ENCODE measurements at regions not wholly inside any gene's neighbourhood (a gene's known extent, or its start where the extent isn't known, plus 50 kb on each side); places are given as distances from the start of the nearest gene placed in this dataset.

- no peak for DNase-seq (ENCODE audit: low read depth)
Observed at GRCh38 chr5:133736512-133736911, 124.2 kb upstream of the FSTL4 start.

DNA sequence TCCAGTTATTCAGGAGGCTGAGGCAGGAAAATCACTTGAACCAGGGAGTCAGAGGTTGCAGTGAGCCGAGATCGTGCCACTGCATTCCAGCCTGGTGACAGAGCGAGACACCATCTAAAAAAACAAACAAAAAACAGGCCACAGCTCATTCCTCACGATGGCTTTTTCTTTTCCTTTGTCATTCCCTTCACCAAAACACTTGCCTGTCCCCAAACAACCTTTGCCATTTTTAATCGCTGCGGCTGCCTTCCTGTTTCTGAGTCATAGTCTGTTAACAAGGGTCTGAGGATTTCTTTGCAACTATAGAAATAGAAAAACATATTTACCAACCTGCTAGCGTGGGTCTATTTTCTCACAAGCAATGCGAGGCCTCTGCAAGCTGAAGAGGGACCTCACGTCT lies 123.0 kb upstream of the FSTL4 start:
- no peak for DNase-seq (ENCODE audit: low read depth)

GRCh38 chr5:133734916-133735315 lies 122.6 kb upstream of the FSTL4 start:
- no peak for DNase-seq (ENCODE audit: low read depth)

DNA sequence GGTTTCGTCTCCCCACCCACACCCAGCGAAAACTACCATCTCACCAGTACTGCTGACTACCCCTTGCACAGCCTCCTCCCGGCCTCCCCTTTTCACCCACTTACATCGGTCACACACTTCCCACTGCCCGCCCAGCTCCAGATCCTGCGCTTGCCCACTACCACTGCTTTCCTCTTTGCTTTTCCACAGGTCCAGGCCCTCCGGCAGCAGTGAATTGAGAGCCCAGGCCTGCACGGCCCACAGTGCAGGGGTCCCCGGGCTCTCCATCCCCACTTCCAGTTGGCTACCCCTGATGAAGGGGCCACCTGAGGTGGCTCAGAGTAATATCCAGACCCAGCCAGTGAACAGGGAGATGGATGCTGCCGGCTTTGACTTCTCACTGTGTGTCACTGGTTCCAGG lies 120.2 kb upstream of the FSTL4 start:
- DNase-seq (ENCODE audit: low read depth), result no peak

DNA sequence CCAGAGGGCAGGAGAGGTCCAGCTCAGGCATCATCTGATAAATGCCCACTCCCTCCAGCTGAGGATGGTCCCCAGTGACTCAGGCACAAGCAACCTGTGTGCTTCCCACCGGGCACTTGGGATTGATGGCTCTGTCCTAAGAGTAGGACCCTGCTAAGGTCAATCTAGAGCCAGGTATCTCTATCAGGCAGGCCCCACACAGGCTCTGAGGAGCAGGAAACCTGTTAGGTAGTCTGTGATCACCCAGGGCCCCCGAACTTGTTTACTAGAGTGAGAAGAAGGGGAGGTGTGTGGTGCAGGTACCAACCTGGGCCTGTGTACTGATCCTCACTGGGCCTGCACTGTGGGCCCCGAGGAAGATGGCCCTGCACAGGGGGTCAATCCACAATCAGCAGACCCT lies 119.6 kb upstream of the FSTL4 start:
- no peak for DNase-seq (ENCODE audit: low read depth)

DNA sequence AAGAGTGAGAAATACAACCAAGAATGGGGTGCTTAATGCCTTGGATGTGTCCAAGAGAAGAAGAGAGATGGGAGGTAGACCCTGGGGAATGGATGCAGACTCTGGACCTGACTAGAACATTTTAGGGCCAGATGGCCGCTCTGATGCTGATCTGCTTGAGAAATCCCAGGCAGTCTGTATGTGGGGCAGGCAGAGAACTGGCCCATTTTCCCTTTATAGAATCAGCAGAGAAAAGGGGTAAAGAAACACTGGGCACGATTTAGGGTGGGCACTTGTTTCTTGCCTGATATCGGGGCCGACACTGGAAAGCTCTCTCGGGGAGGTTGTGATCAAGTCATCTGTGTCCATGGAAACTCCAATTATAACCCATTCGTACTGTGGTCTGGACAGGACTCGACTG lies 118.5 kb upstream of the FSTL4 start:
- DNase-seq (ENCODE audit: low read depth), result no peak

DNA sequence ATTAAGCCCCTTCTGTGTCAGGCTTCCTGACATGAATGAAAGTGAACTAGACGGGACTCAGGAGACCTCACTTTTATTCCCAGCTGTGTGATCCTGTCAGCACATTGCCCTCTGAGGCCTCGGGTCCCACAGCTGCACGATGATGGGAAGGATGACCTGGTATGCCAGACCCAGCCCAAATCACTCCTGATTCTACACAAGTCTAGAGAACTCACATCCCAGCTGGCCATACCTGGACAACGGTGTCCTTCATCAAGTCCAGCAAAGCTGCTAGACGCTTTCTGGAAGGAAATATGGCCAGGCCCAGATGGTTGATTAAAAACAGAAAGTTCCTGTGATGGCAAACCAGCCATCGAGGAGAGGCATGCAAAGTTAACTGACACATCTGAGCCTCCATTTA lies 118.0 kb upstream of the FSTL4 start:
- no peak for DNase-seq (ENCODE audit: low read depth)

- no peak for DNase-seq (ENCODE audit: low read depth)
Observed at GRCh38 chr5:133729800-133730199, 117.5 kb upstream of the FSTL4 start.

GRCh38 chr5:133728475-133728874 lies 116.1 kb upstream of the FSTL4 start:
- no peak for DNase-seq (ENCODE audit: low read depth)

- no peak for DNase-seq (ENCODE audit: low read depth)
Observed at GRCh38 chr5:133727636-133728035, 115.3 kb upstream of the FSTL4 start.

DNA sequence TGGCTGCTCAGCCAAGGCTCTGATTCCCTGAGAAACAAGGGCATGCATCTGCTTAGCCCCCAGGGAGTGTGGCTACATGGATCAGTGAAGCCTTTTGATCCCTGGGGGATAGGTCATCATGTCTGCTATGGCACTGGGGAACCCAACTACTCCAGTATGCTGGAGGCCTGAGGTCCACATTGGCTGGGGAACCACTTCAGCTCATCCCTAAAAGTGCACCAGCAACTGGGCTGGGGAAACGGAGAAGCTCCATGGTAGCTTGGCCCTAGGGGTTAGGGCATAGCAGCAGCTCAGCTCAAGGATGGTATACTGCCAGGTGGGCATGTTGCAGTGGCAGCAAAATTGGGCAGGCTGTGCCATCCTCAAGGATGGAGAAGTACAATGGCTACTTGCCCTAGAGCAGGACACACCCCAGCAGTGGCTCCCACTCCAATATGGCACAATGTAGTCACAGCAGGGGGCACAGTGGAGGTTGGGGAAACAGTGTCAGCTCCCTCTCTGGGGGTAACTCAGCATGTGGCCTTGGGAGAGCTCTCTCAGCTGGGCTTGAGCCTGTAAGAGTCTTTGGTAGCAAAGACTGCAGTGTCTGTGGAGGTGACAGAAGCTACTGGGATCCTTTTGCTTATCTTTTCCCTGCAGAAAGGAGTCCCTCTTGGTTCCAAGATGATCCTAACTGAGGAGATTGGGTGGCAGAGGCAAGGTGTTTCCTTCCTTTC lies 111.5 kb upstream of the FSTL4 start:
- no peak for DNase-seq (ENCODE audit: low read depth)

DNA sequence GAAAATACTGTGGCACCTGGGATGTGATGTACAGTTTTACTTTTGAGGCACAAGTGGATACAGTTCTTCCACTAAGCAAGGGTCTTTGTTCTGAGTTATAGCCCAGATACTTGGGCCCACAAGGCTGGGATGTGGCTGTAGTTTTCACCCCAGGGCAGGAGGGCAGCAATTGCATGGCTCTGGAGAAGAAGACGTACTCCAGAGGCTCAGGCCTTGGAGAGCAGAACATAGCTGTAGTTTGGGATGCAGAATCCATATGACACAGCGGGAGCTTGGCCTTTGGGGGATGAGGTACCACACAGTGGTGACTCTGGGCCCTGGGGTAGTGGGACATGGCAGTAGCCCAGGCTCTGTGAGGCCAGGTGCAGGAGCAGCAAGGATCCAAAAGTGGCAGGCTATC lies 110.8 kb upstream of the FSTL4 start:
- DNase-seq (ENCODE audit: low read depth), result no peak

DNA sequence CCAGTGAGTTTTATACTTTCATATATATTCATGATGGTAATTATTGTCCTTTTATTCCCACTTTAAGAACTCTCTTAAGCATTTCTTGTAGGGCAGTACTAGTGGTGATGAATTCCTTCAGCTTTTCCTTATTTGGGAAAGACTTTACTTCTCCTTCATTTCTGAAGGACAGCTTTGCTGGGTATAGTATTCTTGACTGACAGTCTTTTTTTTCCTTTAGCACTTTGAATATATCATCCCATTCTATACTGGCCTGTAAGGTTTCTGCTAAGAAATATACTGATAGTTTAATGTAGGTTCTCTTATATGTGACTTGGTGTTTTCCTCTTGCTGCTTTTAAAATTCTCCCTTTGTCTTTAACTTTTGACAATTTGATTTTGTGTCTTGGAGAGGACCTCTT lies 109.0 kb upstream of the FSTL4 start:
- no peak for DNase-seq (ENCODE audit: low read depth)

GRCh38 chr5:133718457-133718856 lies 106.1 kb upstream of the FSTL4 start:
- DNase-seq (ENCODE audit: low read depth), result no peak

GRCh38 chr5:133716532-133717183 lies 104.3 kb upstream of the FSTL4 start:
- no peak for DNase-seq (ENCODE audit: low read depth)

DNA sequence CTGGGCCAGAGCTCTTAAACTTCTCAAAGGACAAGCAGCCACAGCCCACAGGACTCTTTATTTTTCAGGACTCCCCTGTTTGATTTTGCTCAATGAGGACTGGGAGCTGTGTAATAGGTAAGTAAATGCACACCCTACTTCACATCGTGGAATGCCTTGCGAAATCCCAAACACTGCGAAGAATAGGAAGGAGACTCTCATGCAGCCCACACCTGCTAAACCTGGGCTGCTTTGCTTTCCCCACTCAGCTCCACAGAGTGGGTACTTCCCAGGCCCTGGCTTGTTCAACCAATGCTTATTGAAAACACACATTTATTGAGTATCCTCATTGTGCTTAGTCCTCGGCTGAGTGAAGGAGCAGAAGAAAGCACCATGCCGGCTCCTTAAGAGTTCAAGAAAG lies 103.3 kb upstream of the FSTL4 start:
- no peak for DNase-seq (ENCODE audit: low read depth)

DNA sequence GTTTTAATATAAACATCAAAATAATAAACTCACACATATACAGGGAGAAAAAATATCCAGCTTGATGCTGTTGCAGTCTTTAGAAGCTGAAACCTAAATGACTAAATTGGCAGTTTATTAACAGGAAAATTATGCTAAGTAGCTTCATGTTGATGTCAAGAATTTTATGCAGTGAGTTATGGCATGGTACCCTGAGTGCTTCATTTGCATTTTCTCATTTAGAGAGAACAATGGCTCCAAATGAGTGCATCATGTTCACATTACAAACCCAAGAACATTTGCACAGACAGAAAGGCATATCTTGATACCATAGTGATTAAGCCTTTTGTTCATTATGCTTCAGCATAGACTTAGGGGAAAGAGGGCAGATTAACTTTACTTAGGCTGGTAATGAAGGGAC lies 102.9 kb upstream of the FSTL4 start:
- DNase-seq (ENCODE audit: low read depth), result no peak

DNA sequence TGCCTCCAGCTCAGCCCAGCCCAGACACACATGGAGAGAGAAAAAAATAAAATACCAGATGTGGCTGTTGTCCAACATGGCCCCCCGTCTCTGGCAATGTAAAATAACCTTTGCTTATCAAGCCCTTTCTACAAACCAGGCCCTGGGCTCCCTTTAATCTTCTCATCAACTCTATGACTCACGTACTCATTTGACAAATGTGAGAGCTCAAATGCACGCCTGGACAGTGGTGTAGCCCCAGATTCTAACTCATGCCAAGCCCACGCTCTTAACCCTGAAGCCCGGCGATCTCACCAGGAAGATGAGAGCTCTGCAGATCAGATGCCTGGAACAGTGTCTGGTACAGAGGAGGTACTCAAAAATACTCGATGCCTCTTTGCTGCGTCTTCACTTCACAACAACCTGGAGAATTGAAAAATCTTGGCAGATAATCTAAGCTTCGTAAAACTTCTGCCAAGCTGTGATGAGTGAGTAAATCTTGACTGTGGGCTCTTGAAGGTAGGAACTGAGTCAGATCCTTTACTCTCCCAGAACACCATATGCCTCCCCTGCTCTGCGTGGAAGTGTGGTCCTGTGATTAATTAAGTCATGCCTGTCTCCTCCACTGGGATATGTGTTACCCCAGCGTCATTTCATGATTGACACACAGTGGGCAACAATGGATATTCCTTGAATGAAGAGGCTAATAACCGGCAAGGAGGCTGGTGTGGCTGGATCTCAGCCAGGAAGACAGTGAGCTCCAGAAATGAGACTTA lies 102.0 kb upstream of the FSTL4 start:
- DNase-seq (ENCODE audit: low read depth), result no peak

- no peak for DNase-seq (ENCODE audit: low read depth)
Observed at GRCh38 chr5:133713751-133714150, 101.4 kb upstream of the FSTL4 start.

- DNase-seq (ENCODE audit: low read depth), result no peak
Observed at GRCh38 chr5:133713209-133713608, 100.9 kb upstream of the FSTL4 start.

GRCh38 chr5:133712562-133712961 lies 100.2 kb upstream of the FSTL4 start:
- no peak for DNase-seq (ENCODE audit: low read depth)

- no peak for DNase-seq (ENCODE audit: low read depth)
Observed at GRCh38 chr5:133709209-133709725, 96.9 kb upstream of the FSTL4 start.

DNA sequence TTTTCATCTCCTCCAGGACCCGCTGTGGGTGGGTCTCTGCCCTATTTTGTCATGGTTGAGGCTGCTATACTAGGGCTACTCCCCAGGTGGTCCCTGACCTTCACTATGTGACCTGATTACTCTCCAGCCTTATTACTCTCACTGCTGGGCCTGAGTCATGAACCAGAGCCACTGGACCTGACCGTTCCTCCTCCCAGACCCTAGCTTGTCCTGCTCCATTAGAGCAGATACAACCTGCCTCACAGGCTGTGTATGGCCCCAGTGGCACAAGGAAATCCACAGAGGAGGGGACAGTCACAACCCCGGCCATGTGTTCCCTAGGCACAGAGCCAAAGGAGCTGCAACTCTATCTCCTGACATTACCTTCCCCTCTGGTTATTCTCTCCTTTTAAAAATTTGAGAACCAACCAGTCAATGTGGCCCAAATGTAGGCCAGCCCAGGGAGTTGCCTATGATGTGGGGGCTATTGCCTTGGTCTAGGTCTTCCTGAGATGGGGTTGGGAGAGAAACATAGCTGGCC lies 96.0 kb upstream of the FSTL4 start:
- no peak for DNase-seq (ENCODE audit: low read depth)

Measured in activated T-cell treated with anti-CD3 and anti-CD28 coated beads for 1 hour (primary cell).